ENCODE measurements at regions not wholly inside any gene's neighbourhood (a gene's known extent, or its start where the extent isn't known, plus 50 kb on each side); places are given as distances from the start of the nearest gene placed in this dataset.

- Histone ChIP-seq H3K27ac (ENCODE audit: low read depth, low read length) (no peak overlapping the region), H3K9me3 (ENCODE audit: control insufficient read depth in 1 of 2, insufficient read depth in 1 of 2, low read depth in 1 of 2, low read length in 2 of 2) (no peaks in the 10 kb centered on the region), H3K4me3 (replicated peaks in 1 of 2; ENCODE audit: low read depth in 1 of 2, low read length in 2 of 2) (no peak overlapping the region), H3K4me2 (ENCODE audit: low read length) (no peak overlapping the region), H2AFZ (ENCODE audit: low read depth, low read length, poor library complexity, severe bottlenecking) (no peak overlapping the region), H3K36me3 (ENCODE audit: control insufficient read depth in 1 of 2, insufficient read depth in 2 of 2, low read length in 2 of 2) (no peaks in the 10 kb centered on the region), H3K4me1 (ENCODE audit: control insufficient read depth in 1 of 2, insufficient read depth in 2 of 2, low read length in 2 of 2) (no peaks in the 10 kb centered on the region), H3K9me2 (ENCODE audit: insufficient read depth) (no peaks in the 10 kb centered on the region), H4K20me1 (ENCODE audit: insufficient read depth) (no peaks in the 10 kb centered on the region), H3K27me3 (ENCODE audit: insufficient read depth, low read length) (no peaks in the 10 kb centered on the region), H3K9ac (ENCODE audit: low read length) (no peak overlapping the region), H3K79me2 (ENCODE audit: insufficient read depth, low read length) (no peaks in the 10 kb centered on the region)
- no peak for TF ChIP-seq CBX3 (IDR thresholded peaks at IDR 0.05; ENCODE audit: low read depth)
- TF ChIP-seq JUND (IDR thresholded peaks at IDR 0.05), result no peak
- no peak for TF ChIP-seq SRF (IDR thresholded peaks at IDR 0.05; ENCODE audit: low read depth)
- no peak for TF ChIP-seq MAX (IDR thresholded peaks at IDR 0.05)
- TF ChIP-seq CEBPB (IDR thresholded peaks at IDR 0.05; ENCODE audit: low read depth), result no peak
- no peak for TF ChIP-seq CTCF (IDR thresholded peaks at IDR 0.05 in 2 of 3, conservative IDR thresholded peaks at IDR 0.05 in 1 of 3; ENCODE audit: borderline replicate concordance in 1 of 3, insufficient read depth in 1 of 3, low read depth in 2 of 3, low read length in 2 of 3)
- no peak for TF ChIP-seq YY1 (IDR thresholded peaks at IDR 0.05; ENCODE audit: extremely low read depth, insufficient replicate concordance, low read depth, low read length)
- no peak for TF ChIP-seq FOSL1 (IDR thresholded peaks at IDR 0.05; ENCODE audit: low read depth)
- no peak for TF ChIP-seq ZFX (IDR thresholded peaks at IDR 0.05)
- ChIA-PET CTCF (no interaction called here), RAD21 (ENCODE audit: low non-redundant PET in 1 of 2, low total read pairs in 2 of 2, uncharacterized antibody in 2 of 2, unreplicated experiment in 2 of 2) (no interaction called here), POLR2A (no interaction called here)
- no TSS peak for BruUV-seq (replicated peaks)
- no peak for ATAC-seq
- intact Hi-C loops (cut with micrococcal nuclease), result no loop called here
- no peak for DNase-seq (ENCODE audit: low read depth, low spot score)
Observed at GRCh38 chr2:3127710-3128109, 249.9 kb downstream of the EIPR1 start.

All from HCT116 (cell line).